ENCODE measurements at regions not wholly inside any gene's neighbourhood (a gene's known extent, or its start where the extent isn't known, plus 50 kb on each side); places are given as distances from the start of the nearest gene placed in this dataset.
A peak's percentile ranks its signal among the peaks of the same experiment; 100 is the strongest.

DNA sequence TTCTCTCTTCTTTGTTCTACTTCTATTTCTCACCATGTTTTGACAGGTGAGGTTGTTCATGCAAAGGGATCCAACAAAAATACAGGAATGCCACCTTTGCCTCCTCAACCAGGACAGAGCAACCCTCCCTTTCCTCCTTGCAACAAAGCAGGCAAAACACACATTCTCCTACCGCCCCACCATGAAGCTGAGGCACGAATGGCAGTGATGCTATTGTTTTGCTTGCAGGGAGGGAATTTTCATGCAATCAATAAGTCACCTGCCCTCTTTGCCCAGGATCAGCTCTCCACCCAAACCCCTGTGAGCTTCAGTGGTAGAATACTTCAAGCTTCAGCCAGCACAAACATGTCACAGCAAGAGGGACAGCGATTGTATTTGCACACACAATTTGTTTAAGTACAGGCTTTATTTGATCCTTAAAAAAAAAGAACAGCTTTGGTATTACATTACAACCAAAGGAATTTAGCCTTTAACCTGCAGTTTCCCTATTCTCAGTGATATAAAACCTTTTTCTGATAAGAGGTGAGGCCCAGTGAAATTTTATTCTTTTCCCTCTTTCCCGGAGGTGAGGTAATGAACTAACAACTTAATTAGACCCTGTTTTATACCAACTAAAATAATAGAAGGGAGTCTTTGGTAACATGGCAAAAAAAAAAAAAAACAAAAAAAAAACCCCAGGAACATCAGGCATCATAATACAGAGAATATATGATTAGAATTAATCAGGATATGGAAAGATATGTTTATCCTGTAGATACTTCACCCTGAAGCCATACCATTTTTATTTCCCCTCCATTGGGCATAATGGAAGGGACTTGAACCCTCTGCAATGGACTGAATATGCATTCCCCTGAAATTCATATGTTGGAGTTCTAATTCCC is 87.0 kb upstream of the EEA1 start:
- no peak for DNase-seq (ENCODE audit: low spot score)

DNA sequence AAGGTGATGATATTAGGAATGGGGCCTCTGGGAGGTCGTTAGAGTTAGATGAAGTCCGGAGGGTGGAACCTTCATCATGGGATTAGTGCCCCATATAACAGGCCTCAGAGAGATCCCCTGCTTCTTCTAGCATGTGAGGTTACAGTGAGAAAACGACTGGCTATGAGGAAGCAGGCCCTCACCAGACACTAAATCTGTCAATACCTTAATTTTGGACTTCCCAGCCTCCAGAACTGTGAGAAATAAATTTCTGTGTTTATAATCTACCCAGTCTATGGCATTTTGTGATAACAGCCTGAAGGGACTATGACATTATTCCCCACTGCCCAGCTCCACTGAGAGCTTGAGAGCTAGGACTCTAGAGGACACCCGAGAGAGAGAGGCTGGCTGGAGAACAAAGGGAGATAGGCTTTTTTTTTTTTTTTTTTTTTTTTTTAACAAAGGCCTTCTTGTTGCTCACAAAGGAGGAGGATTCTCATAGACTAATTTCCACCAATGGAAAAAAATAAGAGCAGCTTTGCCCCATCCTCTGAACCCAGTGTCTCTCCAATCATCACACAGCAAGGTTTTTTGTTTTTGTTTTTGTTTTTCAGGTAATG is 87.8 kb upstream of the EEA1 start:
- DNase-seq (ENCODE audit: low spot score) = peak; percentile 92

GRCh38 chr12:93018610-93019009 is 89.5 kb upstream of the EEA1 start:
- DNase-seq (ENCODE audit: low spot score) = no peak

DNA sequence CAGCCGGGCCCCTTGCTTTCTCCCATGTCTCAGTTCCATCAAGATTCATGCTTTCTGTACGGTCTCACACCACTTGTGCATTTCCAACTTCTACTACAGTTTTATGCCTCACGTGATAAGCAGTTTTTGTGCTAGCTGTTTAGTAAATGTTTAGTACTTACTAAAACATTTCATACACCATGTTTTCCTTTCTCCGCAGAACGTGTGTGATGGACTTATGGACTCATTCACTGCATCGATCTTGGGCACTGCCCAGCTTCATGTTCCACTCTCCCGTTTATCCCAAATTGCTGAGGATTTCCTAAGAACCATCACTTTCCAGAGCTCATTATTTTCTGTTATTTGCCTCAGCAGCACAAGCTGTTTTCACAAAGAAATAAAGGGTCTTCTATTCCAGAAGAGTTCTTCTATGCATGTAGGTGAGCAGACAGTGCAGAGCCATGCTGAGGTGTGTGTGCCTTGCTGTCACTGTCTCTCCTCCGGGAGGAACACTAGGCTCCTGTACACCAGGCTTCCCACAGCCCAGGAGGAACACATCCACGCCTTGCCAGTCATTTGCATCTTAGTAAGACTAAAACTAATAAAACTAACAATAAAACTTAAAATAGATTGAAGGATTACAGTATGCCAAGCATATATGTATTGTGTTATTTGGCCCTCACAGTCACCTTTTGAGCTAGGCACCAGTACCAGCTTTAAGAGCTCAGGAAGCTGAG is 90.3 kb upstream of the EEA1 start:
- DNase-seq (ENCODE audit: low spot score) = no peak

- DNase-seq (ENCODE audit: low spot score) = no peak
These were observed 91.0 kb upstream of the EEA1 start for GRCh38 chr12:93019975-93020630.

GRCh38 chr12:93020631-93021597 is 91.8 kb upstream of the EEA1 start:
- no peak for DNase-seq (ENCODE audit: low spot score)

DNA sequence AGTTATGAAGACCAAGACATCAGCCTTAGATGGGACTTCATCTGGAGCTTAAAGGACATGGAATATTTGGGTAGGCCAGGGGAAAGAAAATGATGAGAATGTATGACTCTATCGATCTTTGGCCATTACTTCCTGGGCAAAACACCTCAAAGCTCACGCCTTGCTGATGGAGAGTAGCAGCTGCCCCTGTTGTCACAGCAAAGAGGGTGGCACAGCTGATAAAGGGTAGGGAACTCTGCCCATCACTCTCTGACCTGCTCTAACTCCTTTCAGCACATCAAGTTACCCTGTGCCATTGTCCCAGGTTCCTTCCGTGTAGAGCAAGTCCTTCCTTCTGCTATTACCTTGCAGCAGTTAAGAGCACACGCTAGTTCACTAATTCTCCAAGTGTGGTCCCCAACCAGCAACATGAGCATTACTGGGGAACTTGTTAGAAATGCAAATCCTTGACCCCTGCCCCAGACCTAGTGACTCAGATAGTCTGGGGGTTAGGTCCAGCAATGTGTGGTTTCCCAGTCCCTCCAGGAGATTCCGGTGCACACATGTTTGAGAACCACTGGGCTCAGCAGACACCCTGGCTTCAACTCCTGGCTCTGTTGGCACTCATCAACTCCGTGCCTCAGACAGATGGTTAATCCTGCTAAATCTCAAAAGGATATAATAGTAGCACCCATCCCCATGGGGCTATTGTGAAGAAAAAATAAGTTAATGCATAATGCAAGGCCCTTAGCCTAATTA is 93.7 kb upstream of the EEA1 start:
- no peak for DNase-seq (ENCODE audit: low spot score)

- DNase-seq (ENCODE audit: low spot score) = peak; percentile 61
These were observed 96.3 kb upstream of the EEA1 start for GRCh38 chr12:93025145-93026103.

GRCh38 chr12:93027041-93027440 is 97.9 kb upstream of the EEA1 start:
- no peak for DNase-seq (ENCODE audit: low spot score)

DNA sequence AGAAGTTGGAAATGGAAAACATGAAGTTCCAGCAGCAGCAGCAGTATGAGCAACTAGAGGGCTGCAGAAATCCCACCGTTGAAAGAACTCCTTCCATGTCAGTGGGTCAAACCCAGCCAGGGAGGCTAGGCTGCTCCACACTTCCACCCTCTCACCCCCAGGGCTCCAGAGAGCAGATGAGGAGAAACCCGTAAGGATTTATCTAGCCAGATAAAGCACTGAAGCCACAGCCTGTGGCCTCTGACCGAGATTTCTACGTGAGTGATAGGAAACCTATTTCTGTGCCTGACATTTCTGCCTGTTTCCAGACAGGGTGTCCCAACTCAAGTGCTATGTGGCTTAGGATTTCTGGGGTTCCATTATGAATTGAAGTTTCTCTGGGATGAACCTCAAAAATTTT is 100.0 kb upstream of the EEA1 start:
- no peak for DNase-seq (ENCODE audit: low spot score)

DNA sequence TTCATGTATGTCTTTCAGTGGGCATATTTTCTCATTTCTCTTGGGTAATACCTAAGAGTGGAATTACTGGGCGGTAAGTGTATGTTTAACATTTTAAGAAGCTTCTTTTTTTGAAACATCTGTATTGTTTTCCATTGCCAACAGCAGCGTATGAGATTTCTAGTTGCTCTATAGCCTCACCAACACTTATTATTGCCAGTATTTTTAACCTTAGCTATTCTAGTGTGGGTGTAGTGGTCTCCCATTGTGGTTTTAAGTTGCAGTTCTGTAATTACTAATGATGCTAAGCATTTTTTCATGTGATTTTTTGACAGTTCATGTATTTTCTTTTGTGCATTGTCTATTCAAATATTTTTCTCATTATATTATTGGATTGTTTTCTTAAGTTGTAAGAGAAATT is 101.9 kb upstream of the EEA1 start:
- no peak for DNase-seq (ENCODE audit: low spot score)

DNA sequence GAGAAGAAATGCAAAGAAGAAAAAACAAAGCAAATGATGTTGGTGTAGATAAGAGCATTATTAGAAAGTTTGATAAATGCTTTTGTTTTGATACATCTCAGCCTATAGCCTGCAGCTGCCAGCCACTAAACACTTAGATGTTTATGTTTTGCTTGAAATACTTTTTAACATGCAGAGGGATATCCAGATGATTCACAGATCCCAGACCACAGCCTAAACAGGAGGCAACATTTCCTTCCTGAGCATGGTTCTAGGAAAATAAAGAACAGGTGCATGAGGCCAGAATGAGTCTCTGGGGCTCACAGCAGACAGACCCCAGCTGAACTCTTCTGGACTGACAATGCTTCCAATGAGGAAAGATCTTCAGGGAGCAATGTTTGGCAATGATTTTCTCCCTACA is 103.7 kb upstream of the EEA1 start:
- DNase-seq (ENCODE audit: low spot score) = no peak

- DNase-seq (ENCODE audit: low spot score) = no peak
These were observed 104.9 kb upstream of the EEA1 start for GRCh38 chr12:93033948-93034347.

DNA sequence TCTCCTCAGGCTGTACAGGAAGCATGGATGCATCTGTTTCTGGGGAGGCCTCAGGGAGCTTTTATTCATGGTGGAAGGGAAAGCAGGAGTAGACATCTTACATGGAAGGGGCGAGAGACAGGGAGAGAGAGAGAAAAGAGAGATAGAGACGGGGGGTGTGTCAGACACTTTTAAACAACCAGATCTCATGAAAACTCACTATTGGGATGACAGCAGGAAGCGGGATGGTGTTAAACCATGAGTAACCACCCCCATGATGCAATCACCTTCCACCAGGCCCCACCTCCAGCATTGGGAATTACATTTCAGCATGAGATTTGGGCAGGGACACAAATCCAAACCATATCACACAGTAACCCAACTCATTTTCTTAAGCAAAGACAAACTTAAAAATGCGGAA is 110.0 kb upstream of the EEA1 start:
- DNase-seq (ENCODE audit: low spot score) = no peak

GRCh38 chr12:93039930-93040329 is 110.8 kb upstream of the EEA1 start:
- no peak for DNase-seq (ENCODE audit: low spot score)

- no peak for DNase-seq (ENCODE audit: low spot score)
These were observed 111.3 kb upstream of the EEA1 start for GRCh38 chr12:93040367-93040766.

- peak; percentile 54 for DNase-seq (ENCODE audit: low spot score)
These were observed 112.3 kb upstream of the EEA1 start for GRCh38 chr12:93041416-93041815.

DNA sequence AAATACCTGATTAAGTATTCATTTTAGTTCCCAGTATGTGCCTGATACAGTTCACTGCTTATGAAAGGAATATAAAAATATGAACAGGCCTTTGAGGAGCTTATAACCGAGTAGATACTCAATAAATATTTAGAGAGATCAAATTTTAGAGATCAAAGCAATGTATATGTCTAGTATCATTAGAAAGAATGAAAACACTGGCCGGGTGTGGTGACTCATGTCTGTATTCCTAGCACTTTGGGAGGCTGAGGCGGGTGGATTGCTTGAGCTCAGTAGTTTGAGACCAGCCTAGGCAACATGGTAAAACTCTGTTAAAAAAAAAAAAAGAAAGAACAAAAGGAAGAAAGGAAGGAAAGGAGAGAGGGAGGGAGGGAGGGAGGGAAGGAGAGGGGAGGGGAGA is 113.2 kb upstream of the EEA1 start:
- DNase-seq (ENCODE audit: low spot score) = no peak

GRCh38 chr12:93042684-93043083 is 113.6 kb upstream of the EEA1 start:
- DNase-seq (ENCODE audit: low spot score) = no peak
